ENCODE measurements at regions not wholly inside any gene's neighbourhood (a gene's known extent, or its start where the extent isn't known, plus 50 kb on each side); places are given as distances from the start of the nearest gene placed in this dataset.

GRCh38 chr2:12110481-12110880 is 364.0 kb downstream of the LPIN1 start:
- TF ChIP-seq POLR2A (IDR thresholded peaks at IDR 0.05), result no peak
- TF ChIP-seq, protein P1, sequence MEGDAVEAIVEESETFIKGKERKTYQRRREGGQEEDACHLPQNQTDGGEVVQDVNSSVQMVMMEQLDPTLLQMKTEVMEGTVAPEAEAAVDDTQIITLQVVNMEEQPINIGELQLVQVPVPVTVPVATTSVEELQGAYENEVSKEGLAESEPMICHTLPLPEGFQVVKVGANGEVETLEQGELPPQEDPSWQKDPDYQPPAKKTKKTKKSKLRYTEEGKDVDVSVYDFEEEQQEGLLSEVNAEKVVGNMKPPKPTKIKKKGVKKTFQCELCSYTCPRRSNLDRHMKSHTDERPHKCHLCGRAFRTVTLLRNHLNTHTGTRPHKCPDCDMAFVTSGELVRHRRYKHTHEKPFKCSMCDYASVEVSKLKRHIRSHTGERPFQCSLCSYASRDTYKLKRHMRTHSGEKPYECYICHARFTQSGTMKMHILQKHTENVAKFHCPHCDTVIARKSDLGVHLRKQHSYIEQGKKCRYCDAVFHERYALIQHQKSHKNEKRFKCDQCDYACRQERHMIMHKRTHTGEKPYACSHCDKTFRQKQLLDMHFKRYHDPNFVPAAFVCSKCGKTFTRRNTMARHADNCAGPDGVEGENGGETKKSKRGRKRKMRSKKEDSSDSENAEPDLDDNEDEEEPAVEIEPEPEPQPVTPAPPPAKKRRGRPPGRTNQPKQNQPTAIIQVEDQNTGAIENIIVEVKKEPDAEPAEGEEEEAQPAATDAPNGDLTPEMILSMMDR (IDR thresholded peaks at IDR 0.05), result no peak
